DOHH2 (cell line): ENCODE measurements at regions not wholly inside any gene's neighbourhood (a gene's known extent, or its start where the extent isn't known, plus 50 kb on each side); places are given as distances from the start of the nearest gene placed in this dataset.

Experiments used
- EZH2phosphoT487 ChIP-seq: fragments of 200-600 bp; sonication (generic); IDR thresholded peaks from 2 replicates; pipeline ENCODE4 v1.6.1; 2017; ENCODE audit warnings: borderline replicate concordance, mild to moderate bottlenecking, antibody characterized with exemption, low read length, moderate library complexity, mixed read lengths
- TF ChIP-seq, protein P1 (sequence below): fragments of 200-600 bp; sonication (generic); IDR thresholded peaks from one replicate; pipeline ENCODE4 v1.5.1; 2014; ENCODE audit warnings: antibody characterized with exemption, mild to moderate bottlenecking, low read depth, low read length; ENCODE audit not compliant: poor library complexity, severe bottlenecking

DNA sequence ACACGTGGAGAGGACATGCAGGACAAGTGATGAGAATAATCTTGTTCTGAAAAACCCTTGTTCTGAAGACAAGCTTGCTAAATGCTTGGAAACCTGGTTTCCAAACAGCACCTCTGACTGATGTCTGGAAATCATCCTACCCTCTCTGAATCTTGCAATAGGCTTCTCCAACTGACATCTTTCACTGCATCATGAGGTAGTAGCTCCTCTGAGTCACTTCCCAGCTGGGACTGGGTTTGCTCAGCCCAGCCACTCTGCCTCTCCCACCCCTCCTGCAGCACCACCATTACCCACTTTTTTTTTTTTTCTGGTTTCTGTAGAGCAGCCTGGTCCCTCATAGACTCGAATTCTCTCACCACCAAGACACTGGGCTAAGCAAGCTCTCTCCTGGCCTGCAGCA is 919.8 kb downstream of the GRID1 start:
- TF ChIP-seq, protein P1, sequence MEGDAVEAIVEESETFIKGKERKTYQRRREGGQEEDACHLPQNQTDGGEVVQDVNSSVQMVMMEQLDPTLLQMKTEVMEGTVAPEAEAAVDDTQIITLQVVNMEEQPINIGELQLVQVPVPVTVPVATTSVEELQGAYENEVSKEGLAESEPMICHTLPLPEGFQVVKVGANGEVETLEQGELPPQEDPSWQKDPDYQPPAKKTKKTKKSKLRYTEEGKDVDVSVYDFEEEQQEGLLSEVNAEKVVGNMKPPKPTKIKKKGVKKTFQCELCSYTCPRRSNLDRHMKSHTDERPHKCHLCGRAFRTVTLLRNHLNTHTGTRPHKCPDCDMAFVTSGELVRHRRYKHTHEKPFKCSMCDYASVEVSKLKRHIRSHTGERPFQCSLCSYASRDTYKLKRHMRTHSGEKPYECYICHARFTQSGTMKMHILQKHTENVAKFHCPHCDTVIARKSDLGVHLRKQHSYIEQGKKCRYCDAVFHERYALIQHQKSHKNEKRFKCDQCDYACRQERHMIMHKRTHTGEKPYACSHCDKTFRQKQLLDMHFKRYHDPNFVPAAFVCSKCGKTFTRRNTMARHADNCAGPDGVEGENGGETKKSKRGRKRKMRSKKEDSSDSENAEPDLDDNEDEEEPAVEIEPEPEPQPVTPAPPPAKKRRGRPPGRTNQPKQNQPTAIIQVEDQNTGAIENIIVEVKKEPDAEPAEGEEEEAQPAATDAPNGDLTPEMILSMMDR = no peak
- no peak for TF ChIP-seq EZH2phosphoT487
